C4-2B (cell line): ENCODE measurements at regions not wholly inside any gene's neighbourhood (a gene's known extent, or its start where the extent isn't known, plus 50 kb on each side); places are given as distances from the start of the nearest gene placed in this dataset.

ENCODE experiments used
- H3K27ac ChIP-seq: fragments of 450-650 bp; 2 replicates; pipeline ENCODE4 v1.5.1; 2017
- ZFX ChIP-seq: fragments of 450-650 bp; IDR thresholded peaks from 2 replicates; pipeline ENCODE4 v1.6.1; 2017
- TF ChIP-seq, protein P1 (sequence below): fragments of 450-650 bp; conservative IDR thresholded peaks from 2 replicates; pipeline ENCODE4 v1.5.1; 2017; ENCODE audit warnings: mild to moderate bottlenecking

DNA sequence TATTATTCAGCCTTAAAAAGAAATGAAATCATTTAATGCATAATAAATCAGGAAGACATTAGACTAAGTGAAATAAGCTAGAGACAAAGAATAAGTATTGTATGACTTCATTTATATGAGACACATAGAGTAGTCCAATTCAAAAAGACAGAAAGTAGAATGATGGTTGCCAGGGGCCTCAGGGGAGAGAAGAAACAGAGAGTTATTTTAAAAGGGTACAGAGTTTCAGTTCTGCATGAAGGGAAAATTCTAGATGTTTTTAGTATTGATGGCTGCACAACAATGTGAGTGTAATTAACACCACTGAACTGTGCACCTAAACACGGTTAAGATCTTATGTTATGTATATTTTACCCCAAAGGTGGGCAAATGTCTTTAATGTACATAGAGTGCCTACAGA, 1407.9 kb upstream of the MAP3K7 start:
- no peak for TF ChIP-seq ZFX
- TF ChIP-seq, protein P1, sequence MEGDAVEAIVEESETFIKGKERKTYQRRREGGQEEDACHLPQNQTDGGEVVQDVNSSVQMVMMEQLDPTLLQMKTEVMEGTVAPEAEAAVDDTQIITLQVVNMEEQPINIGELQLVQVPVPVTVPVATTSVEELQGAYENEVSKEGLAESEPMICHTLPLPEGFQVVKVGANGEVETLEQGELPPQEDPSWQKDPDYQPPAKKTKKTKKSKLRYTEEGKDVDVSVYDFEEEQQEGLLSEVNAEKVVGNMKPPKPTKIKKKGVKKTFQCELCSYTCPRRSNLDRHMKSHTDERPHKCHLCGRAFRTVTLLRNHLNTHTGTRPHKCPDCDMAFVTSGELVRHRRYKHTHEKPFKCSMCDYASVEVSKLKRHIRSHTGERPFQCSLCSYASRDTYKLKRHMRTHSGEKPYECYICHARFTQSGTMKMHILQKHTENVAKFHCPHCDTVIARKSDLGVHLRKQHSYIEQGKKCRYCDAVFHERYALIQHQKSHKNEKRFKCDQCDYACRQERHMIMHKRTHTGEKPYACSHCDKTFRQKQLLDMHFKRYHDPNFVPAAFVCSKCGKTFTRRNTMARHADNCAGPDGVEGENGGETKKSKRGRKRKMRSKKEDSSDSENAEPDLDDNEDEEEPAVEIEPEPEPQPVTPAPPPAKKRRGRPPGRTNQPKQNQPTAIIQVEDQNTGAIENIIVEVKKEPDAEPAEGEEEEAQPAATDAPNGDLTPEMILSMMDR, result no peak
- H3K27ac ChIP-seq, result no peak overlapping the region

DNA sequence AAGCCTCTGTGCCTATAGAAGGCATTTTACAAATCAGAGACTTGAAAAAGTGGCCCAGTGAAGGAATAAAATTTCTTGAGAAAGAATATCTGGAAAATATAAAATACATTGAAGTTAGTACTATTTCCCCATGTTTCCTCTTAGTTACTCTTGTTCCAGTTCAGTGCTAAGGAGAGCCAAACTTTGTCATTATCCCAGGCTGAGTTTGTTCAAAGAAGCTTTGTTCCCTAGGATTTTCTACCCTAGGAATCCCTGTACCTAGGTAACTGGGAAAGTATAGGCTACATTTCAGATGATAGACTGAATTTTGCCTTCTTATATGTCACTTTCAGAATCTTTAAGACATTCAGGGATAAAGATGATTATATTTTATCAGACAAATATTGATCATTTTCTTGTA, 1395.7 kb upstream of the MAP3K7 start:
- H3K27ac ChIP-seq, result no peak overlapping the region
- no peak for TF ChIP-seq ZFX

DNA sequence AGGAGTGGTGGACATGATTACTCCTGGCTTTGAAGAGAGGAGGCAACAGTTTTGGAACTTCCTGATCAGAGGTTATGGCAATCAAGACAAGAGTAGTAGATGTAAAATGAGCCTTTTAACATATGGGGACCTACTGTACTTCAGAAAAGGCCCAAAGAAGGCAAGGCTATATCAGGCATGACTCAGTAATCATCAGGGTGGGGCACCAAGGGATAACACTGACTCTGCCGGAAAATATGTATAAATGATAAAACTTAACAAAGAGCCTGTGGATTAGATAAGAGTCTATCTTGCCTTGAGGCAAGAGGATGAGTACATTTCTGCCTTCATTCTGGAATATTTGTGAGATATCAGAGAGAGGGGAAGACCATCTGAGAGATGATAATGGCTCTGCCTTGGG, 1389.9 kb upstream of the MAP3K7 start:
- TF ChIP-seq ZFX, result no peak
- TF ChIP-seq, protein P1, result no peak
- no peak overlapping the region for H3K27ac ChIP-seq

DNA sequence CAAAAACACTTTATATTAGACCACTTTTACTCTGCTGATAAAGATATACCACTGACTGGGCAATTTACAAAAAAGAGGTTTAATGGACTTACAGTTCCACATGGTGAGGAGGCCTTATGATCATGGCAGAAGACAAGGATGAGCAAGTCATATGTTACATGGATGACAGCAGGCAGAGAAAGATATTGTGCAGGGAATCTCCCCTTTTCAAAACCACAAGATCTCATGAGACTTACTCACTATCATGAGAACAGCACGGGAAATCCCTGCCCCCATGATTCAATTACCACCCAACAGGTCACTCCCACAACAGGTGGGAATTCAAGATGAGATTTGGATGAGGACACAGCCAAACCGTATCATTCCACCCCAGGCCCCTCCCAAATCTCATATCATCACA, 1383.8 kb upstream of the MAP3K7 start:
- H3K27ac ChIP-seq, result no peak overlapping the region
- TF ChIP-seq ZFX, result no peak
- TF ChIP-seq, protein P1, result no peak

DNA sequence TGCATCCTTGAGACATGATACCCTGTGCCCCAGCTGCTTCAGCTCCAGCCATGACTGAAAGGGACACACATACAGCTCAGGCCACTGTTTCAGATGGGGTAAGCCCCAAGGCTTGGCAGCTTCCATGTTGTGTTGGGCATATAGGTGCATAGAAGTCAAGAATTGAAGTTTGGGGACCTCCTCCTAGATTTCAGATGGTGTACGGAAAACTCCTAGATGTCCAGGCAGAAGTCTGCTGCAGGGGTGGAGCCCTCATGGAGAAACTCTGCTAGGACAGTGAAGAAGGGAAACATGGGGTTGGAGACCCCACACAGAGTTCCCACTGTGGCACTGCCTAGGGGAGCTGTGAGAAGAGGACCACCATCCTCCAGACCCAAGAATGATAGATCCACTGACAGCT, 1379.0 kb upstream of the MAP3K7 start:
- TF ChIP-seq ZFX, result no peak
- TF ChIP-seq, protein P1, result no peak
- no peak overlapping the region for H3K27ac ChIP-seq

DNA sequence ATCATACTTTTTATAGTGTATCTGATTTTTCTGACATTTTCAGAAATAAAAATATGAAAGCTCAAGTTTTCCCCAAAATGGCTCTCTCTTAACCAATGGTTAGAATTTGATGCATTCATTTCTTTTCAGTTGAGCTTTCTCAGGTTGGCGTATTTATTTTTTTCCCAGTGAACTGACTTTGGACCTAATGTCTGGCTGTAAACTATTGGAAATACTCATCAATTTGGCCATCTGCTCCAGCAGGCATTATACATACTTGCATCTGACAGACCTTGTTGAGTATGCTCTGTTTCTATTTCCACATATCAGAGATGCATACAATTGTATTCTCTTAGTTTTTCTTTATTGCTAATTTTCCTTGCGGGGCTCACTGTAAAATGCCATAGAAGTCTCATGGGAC, 1374.8 kb upstream of the MAP3K7 start:
- no peak overlapping the region for H3K27ac ChIP-seq
- no peak for TF ChIP-seq ZFX
- TF ChIP-seq, protein P1, result no peak

DNA sequence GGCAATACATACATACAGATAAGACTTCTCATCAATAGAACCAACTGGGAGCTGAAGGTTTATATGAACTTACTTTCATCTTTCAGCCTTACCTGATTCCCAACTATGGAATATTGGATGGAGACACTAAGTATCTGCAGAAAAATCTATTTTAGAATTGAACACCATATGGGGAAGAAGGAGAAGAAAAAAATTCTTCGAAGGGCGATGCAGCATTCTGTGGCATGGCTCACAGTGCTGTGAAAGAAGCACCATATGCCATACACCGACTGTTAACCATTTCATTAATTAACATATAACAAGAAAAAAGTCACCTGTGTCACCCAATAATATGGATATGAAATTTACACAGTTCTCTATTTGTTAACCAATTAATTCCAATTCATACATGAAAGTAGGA, 1374.4 kb upstream of the MAP3K7 start:
- TF ChIP-seq, protein P1, result no peak
- TF ChIP-seq ZFX, result no peak
- H3K27ac ChIP-seq, result no peak overlapping the region

DNA sequence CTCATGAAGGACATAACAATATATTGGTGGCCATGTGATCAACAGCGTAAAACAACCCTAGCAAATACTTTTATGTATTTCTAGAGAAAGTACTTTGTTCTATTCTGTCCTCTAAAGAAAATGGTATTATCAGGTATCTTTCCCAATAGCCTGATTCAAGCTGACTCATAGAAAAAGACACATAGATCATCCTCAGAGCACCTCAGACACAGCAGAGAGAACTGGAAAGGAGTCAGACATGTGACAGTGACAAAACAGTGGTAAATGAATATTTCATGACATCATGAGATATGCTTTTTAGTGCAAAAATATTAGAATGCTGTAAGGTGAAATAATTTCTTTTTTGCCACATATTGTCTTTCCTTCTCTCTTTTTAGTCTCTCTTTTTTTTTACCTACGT, 1355.0 kb upstream of the MAP3K7 start:
- no peak overlapping the region for H3K27ac ChIP-seq
- no peak for TF ChIP-seq ZFX
- TF ChIP-seq, protein P1, result no peak
